ENCODE measurements at regions not wholly inside any gene's neighbourhood (a gene's known extent, or its start where the extent isn't known, plus 50 kb on each side); places are given as distances from the start of the nearest gene placed in this dataset.

GRCh38 chr2:139230881-139231280 is 450.7 kb upstream of the NXPH2 start:
- DNase-seq: no peak

GRCh38 chr2:139228276-139228675 is 448.1 kb upstream of the NXPH2 start:
- no peak for DNase-seq

- no peak for DNase-seq
These were observed 445.8 kb upstream of the NXPH2 start for GRCh38 chr2:139225961-139226360.

- peak in 1 of 2 experiments; percentile 26 for DNase-seq
These were observed 438.0 kb upstream of the NXPH2 start for GRCh38 chr2:139218181-139218580.

- peak; percentile 83 for DNase-seq
These were observed 437.5 kb upstream of the NXPH2 start for GRCh38 chr2:139217641-139218040.

GRCh38 chr2:139216435-139216834 is 436.2 kb upstream of the NXPH2 start:
- DNase-seq: no peak

- DNase-seq: no peak
These were observed 434.6 kb upstream of the NXPH2 start for GRCh38 chr2:139214801-139215200.

- DNase-seq: no peak
These were observed 429.4 kb upstream of the NXPH2 start for GRCh38 chr2:139209586-139209985.

- no peak for DNase-seq
These were observed 421.3 kb upstream of the NXPH2 start for GRCh38 chr2:139201516-139201915.

GRCh38 chr2:139196754-139197153 is 416.6 kb upstream of the NXPH2 start:
- DNase-seq: peak in 1 of 2 experiments; percentile 32

GRCh38 chr2:139194546-139194945 is 414.4 kb upstream of the NXPH2 start:
- DNase-seq: no peak

GRCh38 chr2:139177041-139177440 is 396.9 kb upstream of the NXPH2 start:
- no peak for DNase-seq

GRCh38 chr2:139175510-139175909 is 395.3 kb upstream of the NXPH2 start:
- DNase-seq: no peak

GRCh38 chr2:139170406-139170805 is 390.2 kb upstream of the NXPH2 start:
- DNase-seq: no peak

GRCh38 chr2:139165601-139166000 is 385.4 kb upstream of the NXPH2 start:
- DNase-seq: no peak

- DNase-seq: no peak
These were observed 384.9 kb upstream of the NXPH2 start for GRCh38 chr2:139165041-139165440.

GRCh38 chr2:139162957-139163356 is 382.8 kb upstream of the NXPH2 start:
- no peak for DNase-seq

- no peak for DNase-seq
These were observed 382.3 kb upstream of the NXPH2 start for GRCh38 chr2:139162456-139162855.

GRCh38 chr2:139160836-139161235 is 380.6 kb upstream of the NXPH2 start:
- DNase-seq: no peak

GRCh38 chr2:139159177-139159576 is 379.0 kb upstream of the NXPH2 start:
- DNase-seq: no peak

GRCh38 chr2:139156730-139157129 is 376.5 kb upstream of the NXPH2 start:
- DNase-seq: no peak

GRCh38 chr2:139155991-139156390 is 375.8 kb upstream of the NXPH2 start:
- DNase-seq: no peak

- peak; percentile 37 to 60 for DNase-seq
These were observed 362.2 kb upstream of the NXPH2 start for GRCh38 chr2:139142252-139142880.

- no peak for DNase-seq
These were observed 344.1 kb upstream of the NXPH2 start for GRCh38 chr2:139124271-139124670.

GRCh38 chr2:139123795-139124194 is 343.6 kb upstream of the NXPH2 start:
- no peak for DNase-seq
